H9 (cell line): ENCODE measurements at regions not wholly inside any gene's neighbourhood (a gene's known extent, or its start where the extent isn't known, plus 50 kb on each side); places are given as distances from the start of the nearest gene placed in this dataset.

ENCODE experiments used
- DNase-seq: peaks from one replicate; pipeline ENCODE4 v3.0.0-alpha.2; 2017
- H2AFZ ChIP-seq: one replicate; pipeline ENCODE4 v1.6.1; 2013; ENCODE audit warnings: mild to moderate bottlenecking, low read length, control low read depth, moderate library complexity
- H2AK5ac ChIP-seq: 2 replicates; pipeline ENCODE4 v1.6.1; 2013; ENCODE audit warnings: low read length, control low read depth, mixed read lengths; ENCODE audit not compliant: insufficient read length
- H2BK120ac ChIP-seq: one replicate; pipeline ENCODE4 v1.6.1; 2013; ENCODE audit warnings: low read depth, mild to moderate bottlenecking, low read length, control low read depth, inconsistent platforms; ENCODE audit not compliant: poor library complexity, severe bottlenecking
- H2BK12ac ChIP-seq: 2 replicates; pipeline ENCODE4 v1.6.1; 2013; ENCODE audit warnings: low read length, control low read depth, mixed read lengths, low read depth; ENCODE audit not compliant: insufficient read length
- H2BK15ac ChIP-seq: 2 replicates; pipeline ENCODE4 v1.6.1; 2013; ENCODE audit warnings: low read depth, low read length, control low read depth
- H2BK20ac ChIP-seq: one replicate; pipeline ENCODE4 v1.6.1; 2013; ENCODE audit warnings: low read depth, mild to moderate bottlenecking, low read length, control low read depth, inconsistent platforms; ENCODE audit not compliant: poor library complexity, severe bottlenecking
- H2BK5ac ChIP-seq: 2 replicates; pipeline ENCODE4 v1.6.1; 2013; ENCODE audit warnings: low read length, control low read depth, mixed read lengths; ENCODE audit not compliant: insufficient read length
- H3K14ac ChIP-seq: 2 replicates; pipeline ENCODE4 v1.6.1; 2013; ENCODE audit warnings: low read length, control low read depth; ENCODE audit not compliant: insufficient read depth
- H3K18ac ChIP-seq: 2 replicates; pipeline ENCODE4 v1.6.1; 2013; ENCODE audit warnings: low read depth, mild to moderate bottlenecking, mixed read lengths, low read length, control low read depth; ENCODE audit not compliant: insufficient read length
- H3K23ac ChIP-seq: 2 replicates; pipeline ENCODE4 v1.6.1; 2013; ENCODE audit warnings: low read length, control low read depth, mixed read lengths, low read depth; ENCODE audit not compliant: insufficient read length
- H3K23me2 ChIP-seq: 2 replicates; pipeline ENCODE4 v1.6.1; 2013; ENCODE audit warnings: low read depth, mild to moderate bottlenecking, mixed read lengths, low read length, control low read depth; ENCODE audit not compliant: insufficient read length, poor library complexity, severe bottlenecking
- H3K27ac ChIP-seq: 2 replicates; pipeline ENCODE4 v1.5.1; 2013; ENCODE audit warnings: low read length, control low read depth, mixed read lengths, low read depth; ENCODE audit not compliant: insufficient read length
- H3K27me3 ChIP-seq: 2 replicates; pipeline ENCODE4 v1.6.1; 2013; ENCODE audit warnings: low read length, control low read depth, inconsistent platforms; ENCODE audit not compliant: insufficient read depth
- H3K4ac ChIP-seq: 2 replicates; pipeline ENCODE4 v1.6.1; 2013; ENCODE audit warnings: low read depth, mild to moderate bottlenecking, control low read depth, inconsistent platforms, low read length, moderate library complexity
- H3K4me1 ChIP-seq: 2 replicates; pipeline ENCODE4 v1.6.1; 2013; ENCODE audit warnings: low read length, control low read depth, inconsistent platforms; ENCODE audit not compliant: insufficient read depth
- H3K4me2 ChIP-seq: 2 replicates; pipeline ENCODE4 v1.6.1; 2013; ENCODE audit warnings: low read length, control low read depth, mixed read lengths; ENCODE audit not compliant: insufficient read length, insufficient read depth
- H3K56ac ChIP-seq: 2 replicates; pipeline ENCODE4 v1.6.1; 2013; ENCODE audit warnings: low read depth, mild to moderate bottlenecking, mixed read lengths, low read length, control low read depth; ENCODE audit not compliant: insufficient read length
- H3K79me1 ChIP-seq: 2 replicates; pipeline ENCODE4 v1.6.1; 2013; ENCODE audit warnings: low read depth, mild to moderate bottlenecking, moderate library complexity, low read length, control low read depth, inconsistent platforms; ENCODE audit not compliant: insufficient read depth, poor library complexity, severe bottlenecking
- H3K79me2 ChIP-seq: 2 replicates; pipeline ENCODE4 v1.6.1; 2013; ENCODE audit warnings: low read length, control low read depth, inconsistent platforms; ENCODE audit not compliant: insufficient read depth
- H3K9ac ChIP-seq: 2 replicates; pipeline ENCODE4 v1.6.1; 2013; ENCODE audit warnings: low read length, control low read depth, mixed read lengths; ENCODE audit not compliant: insufficient read length; ENCODE audit errors: extremely low read depth
- H3K9me3 ChIP-seq: one replicate; pipeline ENCODE4 v1.6.1; 2013; ENCODE audit warnings: low read depth, low read length, inconsistent platforms; ENCODE audit not compliant: control insufficient read depth
- H3T11ph ChIP-seq: one replicate; pipeline ENCODE4 v1.6.1; 2013; ENCODE audit warnings: mild to moderate bottlenecking, low read length, control low read depth, inconsistent platforms
- H4K20me1 ChIP-seq: one replicate; pipeline ENCODE4 v1.6.1; 2013; ENCODE audit not compliant: control insufficient read depth, insufficient read length, insufficient read depth
- H4K5ac ChIP-seq: 2 replicates; pipeline ENCODE4 v1.6.1; 2013; ENCODE audit warnings: low read depth, mild to moderate bottlenecking, mixed read lengths, low read length, control low read depth; ENCODE audit not compliant: insufficient read length
- H4K8ac ChIP-seq: replicated peaks from 2 replicates; pipeline ENCODE4 v1.6.1; 2013; ENCODE audit warnings: low read length, control low read depth, mixed read lengths, low read depth; ENCODE audit not compliant: insufficient read length
- H4K91ac ChIP-seq: 2 replicates; pipeline ENCODE4 v1.6.1; 2013; ENCODE audit warnings: low read depth, mild to moderate bottlenecking, moderate library complexity, mixed read lengths, low read length, control low read depth; ENCODE audit not compliant: insufficient read length
- H3K27ac Mint-ChIP-seq, 3 experiments: 2 replicates in 2 of 3; 3 replicates in 1 of 3; pipeline ENCODE4 v1.8.0; 2020 to 2021; ENCODE audit warnings: mixed read lengths in 3 of 3, mild to moderate bottlenecking in 1 of 3, moderate library complexity in 1 of 3
- H3K27me3 Mint-ChIP-seq: 2 replicates; pipeline ENCODE4 v1.8.0; 2021; ENCODE audit warnings: low read depth, mild to moderate bottlenecking, moderate library complexity, mixed read lengths
- H3K36me3 Mint-ChIP-seq, 3 experiments: 2 replicates in 2 of 3; 3 replicates in 1 of 3; pipeline ENCODE4 v1.8.0; 2020 to 2021; ENCODE audit warnings: low read depth in 3 of 3, mixed read lengths in 3 of 3; ENCODE audit not compliant: insufficient read depth in 1 of 3
- H3K4me1 Mint-ChIP-seq, 2 experiments: 2 replicates each; pipeline ENCODE4 v1.8.0; 2020; ENCODE audit warnings: mixed read lengths in 2 of 2
- H3K4me3 Mint-ChIP-seq, 2 experiments: 2 replicates in 1 of 2; 3 replicates in 1 of 2; pipeline ENCODE4 v1.8.0; 2020 to 2021; ENCODE audit warnings: mild to moderate bottlenecking in 2 of 2, mixed read lengths in 2 of 2, moderate library complexity in 1 of 2
- H3K9me3 Mint-ChIP-seq, 2 experiments: 2 replicates in 1 of 2; 3 replicates in 1 of 2; pipeline ENCODE4 v1.8.0; 2020; ENCODE audit warnings: mild to moderate bottlenecking in 2 of 2, mixed read lengths in 2 of 2, moderate library complexity in 1 of 2
- WGBS: extraction: QIAGEN DNeasy Blood & Tissue Kit; methylation state at CpG from one replicate; pipeline ENCODE4 v1.1.7; 2013; ENCODE audit warnings: missing lambda C conversion rate, low lambda C conversion rate, mixed read lengths; ENCODE audit not compliant: insufficient read length; ENCODE audit errors: extremely low coverage; 5-methylcytosine and 5-hydroxymethylcytosine counted together
- TF ChIP-seq, protein P1 (sequence below): fragments of 200-600 bp; sonication (generic); conservative IDR thresholded peaks from 3 replicates; pipeline ENCODE4 v1.8.0; 2021; ENCODE audit warnings: antibody characterized with exemption, mild to moderate bottlenecking

GRCh38 chr2:22499082-22499839, 885.7 kb upstream of the KLHL29 start:
- Mint-ChIP-seq H3K9me3 (no peaks in the 10 kb centered on the region), H3K4me1 (peaks cover 6% of the 10 kb centered on the region in 2 experiments; a peak in 3 of 4 replicates), H3K36me3 (no peaks in the 10 kb centered on the region), H3K4me3 (no peak overlapping the region), H3K27ac (no peak overlapping the region), H3K27me3 (no peaks in the 10 kb centered on the region)
- TF ChIP-seq, protein P1, sequence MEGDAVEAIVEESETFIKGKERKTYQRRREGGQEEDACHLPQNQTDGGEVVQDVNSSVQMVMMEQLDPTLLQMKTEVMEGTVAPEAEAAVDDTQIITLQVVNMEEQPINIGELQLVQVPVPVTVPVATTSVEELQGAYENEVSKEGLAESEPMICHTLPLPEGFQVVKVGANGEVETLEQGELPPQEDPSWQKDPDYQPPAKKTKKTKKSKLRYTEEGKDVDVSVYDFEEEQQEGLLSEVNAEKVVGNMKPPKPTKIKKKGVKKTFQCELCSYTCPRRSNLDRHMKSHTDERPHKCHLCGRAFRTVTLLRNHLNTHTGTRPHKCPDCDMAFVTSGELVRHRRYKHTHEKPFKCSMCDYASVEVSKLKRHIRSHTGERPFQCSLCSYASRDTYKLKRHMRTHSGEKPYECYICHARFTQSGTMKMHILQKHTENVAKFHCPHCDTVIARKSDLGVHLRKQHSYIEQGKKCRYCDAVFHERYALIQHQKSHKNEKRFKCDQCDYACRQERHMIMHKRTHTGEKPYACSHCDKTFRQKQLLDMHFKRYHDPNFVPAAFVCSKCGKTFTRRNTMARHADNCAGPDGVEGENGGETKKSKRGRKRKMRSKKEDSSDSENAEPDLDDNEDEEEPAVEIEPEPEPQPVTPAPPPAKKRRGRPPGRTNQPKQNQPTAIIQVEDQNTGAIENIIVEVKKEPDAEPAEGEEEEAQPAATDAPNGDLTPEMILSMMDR: no peak
- H2AK5ac ChIP-seq: no peak overlapping the region
- no peaks in the 10 kb centered on the region for H3K79me2 ChIP-seq
- H4K20me1 ChIP-seq: no peaks in the 10 kb centered on the region
- no peak overlapping the region for H3K4ac ChIP-seq
- no peak overlapping the region for H4K91ac ChIP-seq
- no peak overlapping the region for H2BK5ac ChIP-seq
- no peak overlapping the region for H3K27ac ChIP-seq
- no peak overlapping the region for H3T11ph ChIP-seq
- no peak overlapping the region for H2AFZ ChIP-seq
- no peaks in the 10 kb centered on the region for H3K23me2 ChIP-seq
- no peak overlapping the region for H2BK15ac ChIP-seq
- H2BK12ac ChIP-seq: no peak overlapping the region
- H2BK120ac ChIP-seq: no peak overlapping the region
- no CpG with 5 or more reads among the region's 4 CpGs for WGBS
- DNase-seq: no peak
- H4K8ac ChIP-seq: no peak overlapping the region
- H3K4me2 ChIP-seq: no peak overlapping the region
- H3K4me1 ChIP-seq: no peaks in the 10 kb centered on the region
- no peak overlapping the region for H3K23ac ChIP-seq
- no peaks in the 10 kb centered on the region for H3K9me3 ChIP-seq
- no peak overlapping the region for H3K9ac ChIP-seq
- H3K79me1 ChIP-seq: no peaks in the 10 kb centered on the region
- H2BK20ac ChIP-seq: no peak overlapping the region
- no peak overlapping the region for H3K56ac ChIP-seq
- H3K18ac ChIP-seq: no peak overlapping the region
- no peak overlapping the region for H4K5ac ChIP-seq
- no peaks in the 10 kb centered on the region for H3K27me3 ChIP-seq
- H3K14ac ChIP-seq: no peak overlapping the region
